Testis (tissue), 2 donors: ENCODE measurements at regions not wholly inside any gene's neighbourhood (a gene's known extent, or its start where the extent isn't known, plus 50 kb on each side); places are given as distances from the start of the nearest gene placed in this dataset.
"Not testable (repeated sequence)": the region's sequence is repeated elsewhere in the genome, so short reads cannot be mapped to it uniquely, and the experiment has no call there.

Source experiments
- DNase-seq: peaks from one replicate; pipeline ENCODE4 v3.0.0-alpha.2; 2019
- H3K27ac ChIP-seq, 2 donors: fragments of 200-600 bp; sonication (generic); one replicate each; pipeline ENCODE4 v1.5.1; 2019
- H3K27me3 ChIP-seq: fragments of 200-600 bp; sonication (generic); one replicate; pipeline ENCODE4 v1.5.1; 2019
- H3K36me3 ChIP-seq: fragments of 200-600 bp; sonication (generic); one replicate; pipeline ENCODE4 v1.5.1; 2017; ENCODE audit warnings: low read depth; ENCODE audit errors: missing control alignments
- H3K4me1 ChIP-seq: fragments of 200-600 bp; sonication (generic); one replicate; pipeline ENCODE4 v1.5.1; 2019
- H3K4me3 ChIP-seq, 2 donors: fragments of 200-600 bp; sonication (generic); one replicate each; pipeline ENCODE4 v1.5.1; 2017 to 2019
- H3K9me3 ChIP-seq: fragments of 200-600 bp; sonication (generic); one replicate; pipeline ENCODE4 v1.5.1; 2017
- CTCF ChIP-seq, 3 experiments: fragments of 450-650 bp in 2 of 3; fragments of 200-600 bp in 1 of 3; sonication (generic) in 1 of 3; IDR thresholded peaks; one replicate each; pipeline ENCODE4 v1.5.1; 2016 to 2019; ENCODE audit warnings: antibody characterized with exemption in 3 of 3, mild to moderate bottlenecking in 2 of 3, moderate library complexity in 1 of 3
- POLR2A ChIP-seq: fragments of 450-650 bp; IDR thresholded peaks from one replicate; pipeline ENCODE4 v1.6.1; 2017; ENCODE audit warnings: antibody characterized with exemption, mild to moderate bottlenecking, moderate library complexity
- WGBS, 2 donors: methylation state at CpG; one replicate each; pipeline ENCODE4 v1.1.5; 2018; 5-methylcytosine and 5-hydroxymethylcytosine counted together
- intact Hi-C: fragments of 100-400 bp; cut with DNase I; formaldehyde crosslinking; loops from one replicate; pipeline ENCODE4 v1.15.1; 2023; ENCODE audit warnings: low total_unique reads

GRCh38 chr5:108508979-108509378, 127.1 kb upstream of the FBXL17 start:
- TF ChIP-seq POLR2A (no peak), CTCF (IDR thresholded peaks at IDR 0.05) (no peak)
- H3K27me3 ChIP-seq: no peaks in the 10 kb centered on the region
- no peak overlapping the region for H3K4me3 ChIP-seq
- no peaks in the 10 kb centered on the region for H3K9me3 ChIP-seq
- no peak overlapping the region for H3K27ac ChIP-seq
- intact Hi-C loops: no loop called here
- no peak for DNase-seq
- WGBS, 2 donors: 91% methylated on average over 3 of the region's 3 CpGs
- H3K36me3 ChIP-seq: no peaks in the 10 kb centered on the region
- no peaks in the 10 kb centered on the region for H3K4me1 ChIP-seq

- no peak for TF ChIP-seq POLR2A
- no peak for TF ChIP-seq CTCF (IDR thresholded peaks at IDR 0.05)
- Histone ChIP-seq H3K4me3 (no peak overlapping the region), H3K9me3 (no peaks in the 10 kb centered on the region), H3K36me3 (no peaks in the 10 kb centered on the region), H3K27me3 (no peaks in the 10 kb centered on the region), H3K4me1 (no peaks in the 10 kb centered on the region), H3K27ac (no peak overlapping the region)
- WGBS, 2 donors: 85 to 88% methylated on average over 2 of the region's 2 CpGs
- intact Hi-C loops: no loop called here
- no peak for DNase-seq
Observed at GRCh38 chr5:108507631-108508030, 125.7 kb upstream of the FBXL17 start.

GRCh38 chr5:108505608-108506007, 123.7 kb upstream of the FBXL17 start:
- TF ChIP-seq POLR2A: no peak
- TF ChIP-seq CTCF (IDR thresholded peaks at IDR 0.05): no peak
- H3K27me3 ChIP-seq: no peaks in the 10 kb centered on the region
- no peak overlapping the region for H3K4me3 ChIP-seq
- H3K27ac ChIP-seq: no peak overlapping the region
- intact Hi-C loops: no loop called here
- H3K9me3 ChIP-seq: no peaks in the 10 kb centered on the region
- H3K4me1 ChIP-seq: no peaks in the 10 kb centered on the region
- WGBS, 2 donors: 75 to 77% methylated on average over 2 of the region's 2 CpGs
- no peak for DNase-seq
- H3K36me3 ChIP-seq: no peaks in the 10 kb centered on the region

- no peak overlapping the region for H3K27ac ChIP-seq
- WGBS, 2 donors: 94 to 96% methylated on average over 1 of the region's 1 CpG
- no peak overlapping the region for H3K4me3 ChIP-seq
- no peaks in the 10 kb centered on the region for H3K9me3 ChIP-seq
- H3K36me3 ChIP-seq: no peaks in the 10 kb centered on the region
- H3K27me3 ChIP-seq: no peaks in the 10 kb centered on the region
- TF ChIP-seq CTCF (IDR thresholded peaks at IDR 0.05) (no peak), POLR2A (no peak)
- intact Hi-C loops: no loop called here
- no peak for DNase-seq
- H3K4me1 ChIP-seq: no peaks in the 10 kb centered on the region
Observed at GRCh38 chr5:108504974-108505373, 123.1 kb upstream of the FBXL17 start.

- WGBS, 2 donors: 71 to 79% methylated on average over 2 of the region's 2 CpGs
- Histone ChIP-seq H3K36me3 (no peaks in the 10 kb centered on the region), H3K4me3 (no peak overlapping the region), H3K27me3 (no peaks in the 10 kb centered on the region), H3K9me3 (no peaks in the 10 kb centered on the region), H3K4me1 (no peaks in the 10 kb centered on the region), H3K27ac (no peak overlapping the region)
- no peak for DNase-seq
- intact Hi-C loops: no loop called here
- TF ChIP-seq POLR2A (no peak), CTCF (IDR thresholded peaks at IDR 0.05) (no peak)
Observed at GRCh38 chr5:108503986-108504385, 122.1 kb upstream of the FBXL17 start.

GRCh38 chr5:108495615-108496014, 113.7 kb upstream of the FBXL17 start:
- H3K27me3 ChIP-seq, H3K36me3 ChIP-seq, H3K4me1 ChIP-seq, DNase-seq, H3K9me3 ChIP-seq, H3K27ac ChIP-seq, intact Hi-C loops, H3K4me3 ChIP-seq: not testable (repeated sequence)
- 95 to 96% methylated on average over 3 of the region's 3 CpGs for WGBS, 2 donors
